Colonic mucosa (tissue), 4 donors: ENCODE measurements at regions not wholly inside any gene's neighbourhood (a gene's known extent, or its start where the extent isn't known, plus 50 kb on each side); places are given as distances from the start of the nearest gene placed in this dataset.
"Not testable (repeated sequence)": the region's sequence is repeated elsewhere in the genome, so short reads cannot be mapped to it uniquely, and the experiment has no call there.

Experiments used
- DNase-seq: peaks from one replicate; pipeline ENCODE4 v3.0.0-alpha.2; 2020
- H3K27ac ChIP-seq: fragments of 200-600 bp; one replicate; pipeline ENCODE4 v1.8.0; 2021
- H3K27me3 ChIP-seq: fragments of 200-600 bp; one replicate; pipeline ENCODE4 v1.8.0; 2021
- H3K36me3 ChIP-seq: fragments of 200-600 bp; one replicate; pipeline ENCODE4 v1.8.0; 2021
- H3K4me1 ChIP-seq: fragments of 200-600 bp; one replicate; pipeline ENCODE4 v1.8.0; 2021; ENCODE audit warnings: mild to moderate bottlenecking
- H3K4me3 ChIP-seq: fragments of 200-600 bp; one replicate; pipeline ENCODE4 v1.8.0; 2021
- H3K9ac ChIP-seq, 2 donors: one replicate each; pipeline ENCODE4 v1.7.0; 2013; ENCODE audit warnings: control low read depth in 2 of 2, low read depth in 2 of 2, low read length in 2 of 2
- H3K9me3 ChIP-seq: fragments of 200-600 bp; one replicate; pipeline ENCODE4 v1.8.0; 2021
- CTCF ChIP-seq: fragments of 200-600 bp; IDR thresholded peaks from one replicate; pipeline ENCODE4 v1.8.0; 2022; ENCODE audit warnings: antibody characterized with exemption, mild to moderate bottlenecking
- intact Hi-C: fragments of 100-400 bp; cut with DNase I; formaldehyde crosslinking; loops from one replicate; pipeline ENCODE4 v1.14.1; 2022
- donor health status: healthy.
- donor health status: DM: no; HTN: no; CAD: no.
- donor health status: DM: no; HTN: no; CAD: no.

- Histone ChIP-seq H3K27ac (no peak overlapping the region), H3K4me3 (no peak overlapping the region), H3K27me3 (no peaks in the 10 kb centered on the region), H3K9me3 (no peaks in the 10 kb centered on the region), H3K36me3 (no peaks in the 10 kb centered on the region), H3K9ac (no peak overlapping the region), H3K4me1 (no peaks in the 10 kb centered on the region)
- DNase-seq, result no peak
- TF ChIP-seq CTCF, result no peak
- intact Hi-C loops, result no loop called here
Measured at GRCh38 chr5:41995193-41995592, 70.1 kb downstream of the FBXO4 start.

- intact Hi-C loops, result loop anchor here (10.0 kb wide), 1 partner anchor 763 kb away; no protein-coding TSS in a partner anchor
- Histone ChIP-seq H3K36me3 (no peaks in the 10 kb centered on the region), H3K27ac (no peak overlapping the region), H3K9me3 (no peaks in the 10 kb centered on the region), H3K4me3 (no peak overlapping the region), H3K9ac (no peak overlapping the region), H3K4me1 (no peaks in the 10 kb centered on the region), H3K27me3 (no peaks in the 10 kb centered on the region)
- no peak for DNase-seq
- no peak for TF ChIP-seq CTCF
Measured at GRCh38 chr5:42001673-42002072, 76.6 kb downstream of the FBXO4 start.

- not testable (repeated sequence) for DNase-seq, H3K9me3 ChIP-seq, H3K4me3 ChIP-seq, H3K4me1 ChIP-seq, H3K9ac ChIP-seq, H3K27me3 ChIP-seq, H3K36me3 ChIP-seq, H3K27ac ChIP-seq
- intact Hi-C loops, result loop anchor here (10.0 kb wide), 1 partner anchor 761 kb away; no protein-coding TSS in a partner anchor
Measured at GRCh38 chr5:42003852-42004251, 78.8 kb downstream of the FBXO4 start.

- Histone ChIP-seq H3K4me3 (no peak overlapping the region), H3K36me3 (no peaks in the 10 kb centered on the region), H3K4me1 (no peaks in the 10 kb centered on the region), H3K9me3 (no peaks in the 10 kb centered on the region), H3K27ac (no peak overlapping the region), H3K27me3 (no peaks in the 10 kb centered on the region), H3K9ac (no peak overlapping the region)
- no peak for DNase-seq
- peak; percentile 57 for TF ChIP-seq CTCF
- intact Hi-C loops, result loop anchor here (10.0 kb wide), 1 partner anchor 759 kb away; no protein-coding TSS in a partner anchor
Measured at GRCh38 chr5:42005561-42006153, 80.6 kb downstream of the FBXO4 start.

- H3K4me3 ChIP-seq, result no peak overlapping the region
- no peak for DNase-seq
- no peaks in the 10 kb centered on the region for H3K27me3 ChIP-seq
- intact Hi-C loops, result no loop called here
- H3K4me1 ChIP-seq, result no peaks in the 10 kb centered on the region
- no peak overlapping the region for H3K9ac ChIP-seq
- H3K36me3 ChIP-seq, result no peaks in the 10 kb centered on the region
- no peak for TF ChIP-seq CTCF
- H3K9me3 ChIP-seq, result no peaks in the 10 kb centered on the region
- no peak overlapping the region for H3K27ac ChIP-seq
Measured at GRCh38 chr5:42013561-42013960, 88.5 kb downstream of the FBXO4 start.

GRCh38 chr5:42015254-42015653 is 90.2 kb downstream of the FBXO4 start:
- Histone ChIP-seq H3K27ac (no peak overlapping the region), H3K36me3 (no peaks in the 10 kb centered on the region), H3K4me3 (no peak overlapping the region), H3K9me3 (no peaks in the 10 kb centered on the region), H3K27me3 (no peaks in the 10 kb centered on the region), H3K4me1 (no peaks in the 10 kb centered on the region), H3K9ac (no peak overlapping the region)
- no peak for DNase-seq
- TF ChIP-seq CTCF, result no peak
- intact Hi-C loops, result no loop called here
